Natural killer cell (primary cell): ENCODE measurements at regions not wholly inside any gene's neighbourhood (a gene's known extent, or its start where the extent isn't known, plus 50 kb on each side); places are given as distances from the start of the nearest gene placed in this dataset.

Experiments used
- ATAC-seq, 3 donors: fragments of 150-1000 bp in 2 of 3; fragments of 200-7000 bp in 1 of 3; cut with Tn5 transposase; 1 replicate in 1 of 3; 2 replicates in 2 of 3; pipeline ENCODE4 v1.10.0; 2021; ENCODE audit warnings: mild to moderate bottlenecking in 2 of 3, moderate library complexity in 2 of 3
- DNase-seq, 2 donors: peaks; one replicate each; pipeline versions ENCODE4 v3.0.0 to v3.0.0-alpha.2; 2013 to 2021; ENCODE audit warnings: mixed read lengths in 1 of 2
- H3K27ac ChIP-seq: one replicate; pipeline ENCODE4 v1.5.1; 2013; ENCODE audit warnings: mild to moderate bottlenecking, low read length
- H3K27me3 ChIP-seq: one replicate; pipeline ENCODE4 v1.6.1; 2013; ENCODE audit warnings: low read length; ENCODE audit not compliant: control insufficient read depth, insufficient read depth
- H3K36me3 ChIP-seq: one replicate; pipeline ENCODE4 v1.6.1; 2013; ENCODE audit warnings: low read length; ENCODE audit not compliant: control insufficient read depth, insufficient read depth
- H3K4me1 ChIP-seq: one replicate; pipeline ENCODE4 v1.6.1; 2013; ENCODE audit warnings: low read length; ENCODE audit not compliant: control insufficient read depth, insufficient read depth
- H3K4me3 ChIP-seq: one replicate; pipeline ENCODE4 v1.5.1; 2013; ENCODE audit warnings: low read length
- H3K9me3 ChIP-seq: one replicate; pipeline ENCODE4 v1.6.1; 2013; ENCODE audit warnings: low read length; ENCODE audit not compliant: control insufficient read depth, insufficient read depth
- H3K27ac Mint-ChIP-seq, 2 donors: one replicate each; pipeline ENCODE4 v1.8.0; 2022; ENCODE audit warnings: mild to moderate bottlenecking in 2 of 2, mixed read lengths in 2 of 2, moderate library complexity in 1 of 2
- H3K27me3 Mint-ChIP-seq, 2 donors: one replicate each; pipeline ENCODE4 v1.8.0; 2022; ENCODE audit warnings: low read depth in 2 of 2, mixed read lengths in 2 of 2
- H3K36me3 Mint-ChIP-seq: one replicate; pipeline ENCODE4 v1.8.0; 2022; ENCODE audit warnings: mixed read lengths
- H3K4me1 Mint-ChIP-seq, 2 donors: one replicate each; pipeline ENCODE4 v1.8.0; 2022; ENCODE audit warnings: mixed read lengths in 2 of 2
- H3K4me3 Mint-ChIP-seq: one replicate; pipeline ENCODE4 v1.8.0; 2022; ENCODE audit warnings: mild to moderate bottlenecking, moderate library complexity, mixed read lengths
- H3K9me3 Mint-ChIP-seq, 2 donors: one replicate each; pipeline ENCODE4 v1.8.0; 2022; ENCODE audit warnings: mixed read lengths in 2 of 2
- CTCF ChIP-seq: fragments of 200-600 bp; IDR thresholded peaks from one replicate; pipeline ENCODE4 v1.8.0; 2022; ENCODE audit warnings: antibody characterized with exemption
- WGBS: methylation state at CpG from one replicate; pipeline ENCODE4 v1.1.7; 2013; ENCODE audit warnings: missing lambda C conversion rate; ENCODE audit not compliant: insufficient coverage; 5-methylcytosine and 5-hydroxymethylcytosine counted together
- intact Hi-C: fragments of 100-400 bp; cut with micrococcal nuclease; formaldehyde crosslinking; loops from one replicate; pipeline ENCODE4 v1.14.2; 2022

GRCh38 chr19:31178833-31179470 lies 170.3 kb downstream of the TSHZ3 start:
- no peak for DNase-seq
- WGBS, result 64% methylated on average over 1 of the region's 1 CpG
- intact Hi-C loops, result no loop called here
- peaks cover 4 to 7% of the 10 kb centered on the region in 2 donors for H3K9me3 Mint-ChIP-seq
- H3K36me3 Mint-ChIP-seq, result no peaks in the 10 kb centered on the region
- no peak overlapping the region for H3K4me3 ChIP-seq
- no peaks in the 10 kb centered on the region for H3K4me1 ChIP-seq
- H3K4me1 Mint-ChIP-seq, result peaks cover 0 to 9% of the 10 kb centered on the region in 2 donors
- peak overlapping the region in 1 of 2 donors; percentile 2 for H3K27ac Mint-ChIP-seq
- no peak for ATAC-seq
- TF ChIP-seq CTCF, result no peak
- no peak overlapping the region for H3K4me3 Mint-ChIP-seq
- peaks cover 8 to 9% of the 10 kb centered on the region in 2 donors for H3K27me3 Mint-ChIP-seq
- H3K27ac ChIP-seq, result no peak overlapping the region
- no peaks in the 10 kb centered on the region for H3K27me3 ChIP-seq
- no peaks in the 10 kb centered on the region for H3K9me3 ChIP-seq
- H3K36me3 ChIP-seq, result no peaks in the 10 kb centered on the region

DNA sequence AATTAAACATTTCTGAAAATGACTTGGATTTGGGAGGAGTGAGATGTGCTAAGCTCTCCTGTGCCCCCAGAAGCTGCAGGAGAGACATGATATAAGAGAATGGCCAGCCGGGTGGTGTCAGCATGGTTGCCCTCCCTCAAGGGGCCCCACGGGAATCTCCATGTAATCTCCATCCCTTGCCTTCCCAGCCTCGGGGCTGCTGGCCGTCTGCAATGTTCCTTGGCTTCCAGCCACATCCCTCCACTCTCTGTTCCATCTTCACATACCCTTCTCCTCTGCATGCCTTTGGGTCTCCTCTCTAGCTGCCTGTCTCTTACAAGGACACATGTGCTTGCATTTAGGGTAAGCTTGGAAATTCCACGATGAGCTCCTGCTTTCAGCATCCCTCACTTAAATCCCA lies 172.0 kb downstream of the TSHZ3 start:
- H3K36me3 Mint-ChIP-seq, result no peaks in the 10 kb centered on the region
- H3K27me3 ChIP-seq, result no peaks in the 10 kb centered on the region
- intact Hi-C loops, result no loop called here
- H3K27ac Mint-ChIP-seq, result no peak overlapping the region
- H3K4me1 ChIP-seq, result no peaks in the 10 kb centered on the region
- WGBS, result 86% methylated on average over 5 of the region's 5 CpGs
- H3K36me3 ChIP-seq, result no peaks in the 10 kb centered on the region
- ATAC-seq, result no peak
- no peak for DNase-seq
- H3K27me3 Mint-ChIP-seq, result peaks cover 8 to 13% of the 10 kb centered on the region in 2 donors
- no peak overlapping the region for H3K4me3 Mint-ChIP-seq
- H3K27ac ChIP-seq, result no peak overlapping the region
- no peak overlapping the region for H3K4me3 ChIP-seq
- peaks cover 4 to 7% of the 10 kb centered on the region in 2 donors for H3K9me3 Mint-ChIP-seq
- TF ChIP-seq CTCF, result no peak
- peaks cover 0 to 9% of the 10 kb centered on the region in 2 donors for H3K4me1 Mint-ChIP-seq
- H3K9me3 ChIP-seq, result no peaks in the 10 kb centered on the region

GRCh38 chr19:31175564-31176348 lies 173.5 kb downstream of the TSHZ3 start:
- peaks cover 4 to 7% of the 10 kb centered on the region in 2 donors for H3K9me3 Mint-ChIP-seq
- Histone ChIP-seq H3K9me3 (no peaks in the 10 kb centered on the region), H3K27me3 (no peaks in the 10 kb centered on the region), H3K4me3 (no peak overlapping the region), H3K27ac (no peak overlapping the region), H3K36me3 (no peaks in the 10 kb centered on the region), H3K4me1 (no peaks in the 10 kb centered on the region)
- intact Hi-C loops, result no loop called here
- no peak overlapping the region for H3K27ac Mint-ChIP-seq
- TF ChIP-seq CTCF, result no peak
- WGBS, result 92% methylated on average over 3 of the region's 3 CpGs
- H3K4me1 Mint-ChIP-seq, result peaks cover 0 to 9% of the 10 kb centered on the region in 2 donors
- ATAC-seq (no peak), DNase-seq (no peak)
- no peaks in the 10 kb centered on the region for H3K36me3 Mint-ChIP-seq
- no peak overlapping the region for H3K4me3 Mint-ChIP-seq
- peaks cover 13 to 20% of the 10 kb centered on the region in 2 donors for H3K27me3 Mint-ChIP-seq
